Hematopoietic multipotent progenitor cell treated with erythropoietin and hydrocortisone succinate and interleukin-3 and kit ligand, for 6 days (in vitro differentiated cells): ENCODE measurements at regions not wholly inside any gene's neighbourhood (a gene's known extent, or its start where the extent isn't known, plus 50 kb on each side); places are given as distances from the start of the nearest gene placed in this dataset.
A peak's percentile ranks its signal among the peaks of the same experiment; 100 is the strongest.
"Not testable (repeated sequence)": the region's sequence is repeated elsewhere in the genome, so short reads cannot be mapped to it uniquely, and the experiment has no call there.

Source experiments
- DNase-seq: peaks from one replicate; pipeline ENCODE4 v3.0.0-alpha.2; 2015

GRCh38 chr3:30452446-30452845, 154.0 kb upstream of the TGFBR2 start:
- no peak for DNase-seq

- DNase-seq: peak; percentile 15
Measured at GRCh38 chr3:30453360-30454039, 152.9 kb upstream of the TGFBR2 start.

DNA sequence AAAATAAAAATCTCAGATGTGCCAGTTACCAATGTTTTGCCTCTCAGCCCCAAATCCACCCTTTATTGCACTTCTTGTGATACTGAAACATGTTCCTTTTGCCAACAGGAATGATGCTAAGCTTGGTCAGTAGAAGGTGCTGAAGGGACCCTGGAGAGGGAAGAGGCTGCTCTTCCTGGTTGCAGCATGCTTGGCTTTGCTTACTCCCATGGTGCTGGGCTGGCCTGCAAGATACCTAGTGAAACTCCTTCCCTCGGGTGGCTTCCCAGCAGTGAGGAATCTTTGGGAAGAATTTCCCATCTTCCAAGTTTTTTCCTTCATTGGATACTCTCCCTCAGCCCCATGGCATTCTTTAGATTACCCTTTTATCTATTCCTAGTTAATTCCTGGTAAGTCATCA, 151.8 kb upstream of the TGFBR2 start:
- DNase-seq: no peak

DNA sequence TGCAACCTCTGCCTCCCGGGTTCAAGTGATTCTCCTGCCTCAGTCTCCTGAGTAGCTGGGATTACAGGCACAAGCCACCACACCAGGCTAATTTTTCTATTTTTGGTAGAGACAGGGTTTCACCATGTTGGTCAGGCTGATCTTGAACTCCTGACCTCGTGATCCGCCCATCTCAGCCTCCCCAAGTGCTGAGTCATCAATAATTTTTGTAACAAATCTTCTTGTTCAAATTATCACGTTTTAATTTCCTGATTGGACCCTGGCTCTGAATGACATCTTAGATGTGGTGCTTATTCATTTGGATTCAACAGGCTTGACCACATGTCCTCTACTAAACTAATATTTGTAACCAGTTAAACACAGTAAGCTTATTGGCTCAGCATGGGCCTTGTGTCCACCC, 151.3 kb upstream of the TGFBR2 start:
- DNase-seq: not testable (repeated sequence)

GRCh38 chr3:30455840-30456239, 150.6 kb upstream of the TGFBR2 start:
- no peak for DNase-seq

GRCh38 chr3:30456264-30456663, 150.1 kb upstream of the TGFBR2 start:
- no peak for DNase-seq

- no peak for DNase-seq
Measured at GRCh38 chr3:30457081-30457480, 149.3 kb upstream of the TGFBR2 start.

GRCh38 chr3:30457726-30458125, 148.7 kb upstream of the TGFBR2 start:
- no peak for DNase-seq

DNA sequence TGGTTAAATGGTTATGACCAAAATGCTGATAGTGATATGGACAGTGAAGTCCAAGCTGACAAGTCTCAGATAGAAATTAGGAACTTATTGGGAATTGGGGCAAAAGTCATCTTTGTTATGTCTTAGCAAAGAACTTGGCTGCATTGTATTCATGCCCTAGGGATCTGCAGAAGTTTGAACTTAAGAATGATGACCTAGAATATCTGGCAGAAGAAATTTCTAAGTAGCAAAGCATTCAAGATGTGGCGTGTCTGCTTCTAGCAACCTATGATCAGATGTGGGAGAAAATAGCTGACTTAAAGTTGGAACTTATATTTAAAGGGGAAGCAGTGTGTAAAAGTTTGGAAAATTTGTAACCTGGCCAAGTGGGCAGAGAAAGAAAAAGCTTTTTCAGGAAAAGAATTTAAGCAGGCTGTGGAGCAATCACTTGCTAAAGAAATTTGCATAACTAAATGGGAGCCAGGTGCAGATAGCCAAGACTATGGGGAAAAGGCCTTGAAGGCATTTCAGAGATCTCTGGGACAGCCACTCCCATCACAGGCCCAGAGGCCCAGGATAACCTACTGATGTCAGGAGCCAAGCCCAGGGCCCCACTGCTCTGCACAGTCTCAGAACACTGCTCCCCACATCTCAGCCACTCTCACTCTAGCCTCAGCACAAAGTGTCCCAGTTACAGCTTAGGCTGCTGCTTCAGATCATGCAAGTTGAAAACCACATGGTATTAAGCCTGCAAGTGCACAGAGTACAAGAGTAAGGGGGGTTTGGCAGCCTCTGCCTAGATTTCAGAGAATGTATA, 147.8 kb upstream of the TGFBR2 start:
- DNase-seq: no peak

GRCh38 chr3:30461311-30461710, 145.1 kb upstream of the TGFBR2 start:
- no peak for DNase-seq

DNA sequence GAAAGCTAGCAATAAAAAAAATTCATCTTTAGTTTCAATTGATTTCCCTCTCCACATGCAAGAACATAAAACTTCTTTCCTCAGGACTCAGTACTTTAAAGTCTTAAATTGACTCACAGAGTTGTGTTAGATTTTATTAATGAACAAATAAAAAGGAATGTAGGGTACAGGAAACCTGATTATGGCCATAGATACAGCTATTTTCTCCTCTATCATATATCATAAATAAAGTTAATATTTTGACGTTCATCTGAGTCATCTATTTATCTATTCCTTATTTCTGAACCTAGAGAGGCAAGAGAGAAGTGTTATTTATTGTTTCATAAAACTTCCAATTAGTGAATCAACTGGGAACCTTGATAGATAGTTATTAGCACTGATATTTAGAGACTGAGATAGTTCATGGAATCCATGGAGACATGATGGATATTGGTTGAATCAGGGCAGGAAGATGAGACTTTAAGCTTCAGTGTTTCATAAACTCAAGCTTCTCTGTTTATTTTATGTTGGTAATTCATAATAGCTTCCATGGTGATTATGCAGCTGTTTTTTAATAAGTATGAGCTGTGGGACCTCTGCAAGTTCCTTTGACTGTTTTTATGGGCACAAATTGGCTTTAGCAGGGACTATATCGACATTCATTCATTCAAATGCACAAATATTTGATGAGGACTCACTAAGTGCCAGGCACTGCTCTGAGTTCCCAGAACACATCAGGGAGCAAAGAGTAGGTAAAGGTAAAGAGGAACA, 143.5 kb upstream of the TGFBR2 start:
- DNase-seq: no peak

DNA sequence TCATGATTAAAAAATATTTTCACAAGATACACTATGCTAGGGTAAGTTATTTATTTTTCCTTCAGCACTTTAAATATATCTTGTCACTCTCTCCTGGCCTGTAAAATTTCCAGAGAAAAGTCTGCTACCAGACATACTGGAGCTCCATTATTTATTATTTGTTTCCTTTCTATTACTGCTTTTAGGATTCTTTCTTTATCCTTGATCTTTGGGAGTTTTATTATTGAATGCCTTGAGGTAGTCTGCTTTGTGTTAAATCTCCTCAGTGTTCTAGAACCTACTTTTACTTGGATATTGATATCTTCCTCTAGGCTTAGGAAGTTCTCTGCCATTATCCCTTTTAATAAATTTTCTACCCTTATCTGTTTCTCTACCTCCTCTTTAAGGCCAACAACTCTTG, 142.0 kb upstream of the TGFBR2 start:
- DNase-seq: no peak

DNA sequence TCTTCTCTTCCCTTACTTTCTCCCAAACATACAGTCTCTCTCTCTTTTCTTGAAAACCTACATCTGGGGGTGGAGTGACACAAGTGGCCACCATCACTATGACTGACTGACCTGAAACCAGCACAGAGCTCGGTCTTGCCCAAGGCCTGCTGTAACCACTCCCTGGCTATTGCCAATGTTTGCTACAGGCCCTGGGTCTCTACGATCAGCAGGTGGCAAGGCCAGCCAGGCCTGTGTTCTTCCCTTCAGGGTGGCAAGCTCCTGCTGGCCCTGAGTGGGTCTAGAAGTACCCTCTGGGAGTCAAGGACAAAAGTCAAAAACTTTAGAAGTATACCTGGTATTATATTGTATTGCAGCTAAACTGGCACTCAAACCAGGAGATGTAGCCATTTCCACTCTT, 140.9 kb upstream of the TGFBR2 start:
- no peak for DNase-seq

DNA sequence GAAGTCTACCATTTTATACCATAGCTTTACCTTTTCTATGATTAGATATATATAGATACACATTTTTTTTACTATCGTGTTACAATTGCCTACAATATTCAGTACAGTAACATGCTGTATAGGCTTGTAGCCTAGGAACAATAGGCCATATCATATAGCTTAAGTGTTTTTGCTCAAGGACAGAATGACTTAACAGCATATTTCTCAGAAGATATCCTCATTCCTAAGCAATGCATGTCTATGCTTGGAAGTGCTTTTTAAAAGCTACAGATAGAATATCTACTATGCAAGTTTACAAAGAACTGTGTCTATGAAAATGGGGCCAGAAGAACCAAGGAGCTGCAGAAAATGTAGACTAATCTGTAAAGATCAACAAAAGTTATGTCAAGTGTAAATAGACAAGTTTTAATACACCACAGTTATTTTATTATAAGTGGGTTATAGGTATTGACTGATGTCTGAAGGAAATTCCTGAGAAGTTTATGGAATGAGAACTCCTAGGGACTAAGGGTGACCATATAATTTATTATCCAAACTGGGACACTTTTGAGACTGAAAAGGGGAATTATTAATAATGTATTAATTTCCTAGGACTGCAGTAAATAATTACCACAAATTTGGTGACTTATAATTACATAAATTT, 138.7 kb upstream of the TGFBR2 start:
- no peak for DNase-seq

GRCh38 chr3:30469133-30469532, 137.3 kb upstream of the TGFBR2 start:
- DNase-seq: no peak

DNA sequence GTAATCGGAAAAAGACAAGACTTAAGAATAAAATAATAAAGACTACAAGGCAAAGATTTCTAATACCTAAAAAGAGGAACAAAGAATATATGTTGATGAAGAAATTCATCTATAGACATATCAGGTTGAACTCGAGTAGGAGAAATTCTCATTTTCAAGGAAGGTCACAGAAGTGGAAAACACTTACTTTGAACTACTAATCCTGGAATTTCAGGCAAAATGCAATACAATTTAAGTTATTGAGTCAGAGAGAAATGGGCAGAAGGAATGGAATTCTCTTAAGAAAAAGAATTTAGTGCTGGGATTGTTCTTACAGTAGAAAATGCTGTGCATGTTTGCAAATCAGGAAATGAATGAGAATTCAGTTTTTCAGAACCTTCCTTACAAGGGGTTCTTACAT, 135.9 kb upstream of the TGFBR2 start:
- no peak for DNase-seq

- no peak for DNase-seq
Measured at GRCh38 chr3:30471066-30471465, 135.3 kb upstream of the TGFBR2 start.

DNA sequence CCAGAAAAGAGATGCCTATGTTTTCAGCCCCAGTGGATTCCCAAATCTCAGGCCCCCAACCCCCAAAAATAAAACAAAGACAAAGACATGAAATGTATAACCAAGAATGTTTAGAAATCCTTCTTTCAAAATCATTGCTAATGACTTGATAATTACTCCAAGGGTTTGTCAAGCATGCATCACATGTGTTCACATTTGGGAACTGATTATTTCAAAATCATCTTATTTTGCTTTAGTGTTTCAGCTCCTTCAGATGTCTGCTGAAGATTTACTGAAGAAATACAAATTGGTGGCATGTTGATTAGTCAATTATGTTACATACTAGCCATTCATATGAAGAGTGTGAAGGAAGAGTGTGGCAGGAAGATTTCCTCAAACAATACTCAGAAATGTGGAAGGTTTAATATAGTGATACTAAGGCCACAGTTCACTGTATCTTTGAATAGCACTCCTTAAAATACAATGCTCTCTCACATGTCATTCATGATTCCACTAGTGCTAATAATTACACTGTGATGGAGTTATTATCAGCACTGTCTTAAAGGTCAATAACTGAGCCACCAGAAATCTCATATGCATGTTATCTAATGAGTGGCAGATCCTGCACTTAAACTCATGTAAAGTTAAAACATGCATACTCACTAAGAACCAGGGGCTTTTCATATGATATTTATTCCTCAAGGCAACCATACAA, 134.5 kb upstream of the TGFBR2 start:
- no peak for DNase-seq

DNA sequence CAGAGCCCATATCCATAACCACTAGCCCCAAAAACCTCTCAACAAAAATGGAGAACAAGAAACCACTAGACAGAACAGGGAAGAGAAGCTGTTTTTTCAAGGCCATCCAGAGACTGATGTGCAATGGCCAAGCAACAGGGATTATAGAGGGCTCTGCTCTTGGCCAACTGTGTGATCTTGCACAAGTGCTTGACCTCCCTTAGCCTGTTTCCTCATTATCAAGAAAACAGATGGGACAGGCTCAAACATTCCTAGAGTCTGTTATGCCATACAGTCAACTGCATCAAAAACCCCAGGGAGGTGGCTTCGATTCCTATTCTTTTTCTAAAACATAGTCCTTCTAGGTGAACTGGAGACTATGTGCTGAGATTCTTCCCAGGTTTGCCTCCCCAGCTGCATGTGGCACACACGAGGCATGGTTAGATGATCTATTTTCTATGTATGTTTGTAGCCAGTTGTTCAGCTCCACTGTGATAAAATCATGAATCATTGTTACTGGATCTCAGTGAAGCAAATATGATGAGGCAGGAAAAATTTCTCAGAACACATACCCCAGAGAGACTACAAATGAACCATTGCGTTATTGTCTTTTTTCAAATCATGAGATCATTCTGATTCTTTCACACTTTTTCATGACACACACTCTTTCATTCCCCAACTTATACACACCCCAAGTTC, 132.9 kb upstream of the TGFBR2 start:
- DNase-seq: no peak

- no peak for DNase-seq
Measured at GRCh38 chr3:30474371-30474770, 132.0 kb upstream of the TGFBR2 start.

GRCh38 chr3:30475038-30475808, 131.2 kb upstream of the TGFBR2 start:
- no peak for DNase-seq
